ENCODE measurements at regions not wholly inside any gene's neighbourhood (a gene's known extent, or its start where the extent isn't known, plus 50 kb on each side); places are given as distances from the start of the nearest gene placed in this dataset.

DNA sequence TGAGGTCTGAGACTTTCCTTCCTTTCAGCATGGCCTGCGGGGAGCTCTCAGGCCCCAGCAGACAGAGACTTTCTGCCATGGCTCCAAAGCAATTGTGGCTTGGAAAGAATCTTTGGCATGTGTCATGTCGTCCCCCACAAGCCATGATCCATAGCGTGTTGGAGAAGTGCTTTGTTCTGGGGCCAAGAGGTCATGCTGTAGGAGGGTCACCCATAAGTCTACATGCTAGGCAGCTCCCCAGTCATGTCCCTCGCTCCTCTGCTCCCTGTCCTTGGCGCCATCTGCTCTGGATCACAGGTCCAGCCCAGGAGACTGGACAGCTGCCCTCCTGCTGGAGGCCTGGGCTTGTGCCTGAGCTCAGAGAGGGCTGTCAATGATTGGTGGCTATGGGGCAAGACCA lies 78.8 kb upstream of the LCLAT1 start:
- no peak for DNase-seq (ENCODE audit: low spot score)

DNA sequence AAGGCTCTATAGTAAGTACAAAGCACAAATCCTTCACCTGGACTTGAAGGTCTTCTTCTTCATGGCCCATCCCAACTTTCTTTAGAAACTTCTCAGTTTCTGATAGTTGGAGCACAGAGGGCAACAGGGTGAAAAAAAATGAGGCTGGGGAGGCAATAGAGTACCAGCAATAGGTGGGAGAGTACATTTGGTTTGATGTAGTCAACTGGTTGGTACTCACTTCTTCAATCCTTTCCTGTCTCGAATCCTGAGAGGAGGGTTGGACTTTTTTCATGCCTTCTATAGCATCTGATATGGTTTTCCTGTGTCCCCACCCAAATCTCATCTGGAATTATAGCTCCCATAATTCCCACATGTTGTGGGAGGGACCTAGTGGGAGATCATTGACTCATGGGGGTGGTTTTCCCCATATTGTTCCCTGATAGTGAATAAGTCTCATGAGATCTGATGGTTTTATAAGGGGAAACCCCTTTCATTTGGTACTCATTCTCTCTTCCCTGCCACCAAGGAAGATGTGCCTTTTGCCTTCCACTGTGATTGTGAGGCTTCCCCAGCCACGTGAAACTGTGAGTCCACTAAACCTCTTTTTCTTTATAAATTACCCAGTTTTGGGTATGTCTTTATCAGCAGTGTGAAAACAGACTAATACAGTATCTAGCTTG lies 75.9 kb upstream of the LCLAT1 start:
- DNase-seq (ENCODE audit: low spot score) = no peak

DNA sequence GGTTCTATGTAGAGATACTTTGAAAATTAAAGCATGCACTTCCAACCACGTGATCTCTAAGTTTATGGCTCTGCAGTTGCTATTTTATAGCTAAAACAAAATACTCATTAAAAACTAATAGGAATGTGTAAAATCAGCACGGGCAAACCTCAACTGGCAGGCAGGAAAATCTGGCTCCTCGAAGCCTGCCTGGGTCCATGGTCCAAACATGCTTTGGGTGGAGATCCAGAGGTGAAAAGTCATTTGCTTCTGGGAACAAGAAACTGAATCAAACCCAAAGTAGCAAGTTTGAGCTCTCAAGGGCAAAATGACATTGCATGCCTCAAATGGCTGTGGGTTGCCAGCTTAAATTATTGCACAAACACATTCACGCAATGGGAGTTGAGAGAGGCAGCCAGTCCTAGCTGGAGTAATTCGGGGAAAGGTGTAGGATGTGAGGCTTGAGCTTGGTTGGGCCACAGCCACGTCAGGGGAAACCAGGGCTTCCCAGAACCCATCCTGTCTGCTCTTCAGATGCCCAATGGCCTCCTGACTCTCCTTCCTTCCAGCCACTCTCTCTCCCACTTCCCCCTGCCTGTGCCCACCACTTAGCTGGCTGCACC lies 75.2 kb upstream of the LCLAT1 start:
- DNase-seq (ENCODE audit: low spot score) = no peak

DNA sequence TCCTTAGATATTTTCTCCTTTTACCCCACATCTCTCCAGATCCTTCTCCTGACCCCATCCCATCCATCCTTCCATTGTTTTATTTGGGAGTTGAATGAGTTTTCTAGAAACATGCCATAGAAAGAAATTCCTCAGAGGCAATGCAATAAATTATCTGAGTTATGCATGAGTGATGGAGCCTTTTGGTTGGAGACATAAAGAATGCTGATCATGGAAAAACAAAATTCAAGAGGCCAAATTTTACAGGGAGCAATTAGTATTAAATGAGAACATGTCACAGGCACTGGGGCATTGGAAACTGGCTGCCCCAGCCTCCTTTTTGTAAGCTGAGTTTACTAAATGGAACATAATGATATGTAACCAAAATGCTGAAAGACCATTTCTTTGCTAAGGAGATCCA lies 74.2 kb upstream of the LCLAT1 start:
- no peak for DNase-seq (ENCODE audit: low spot score)

DNA sequence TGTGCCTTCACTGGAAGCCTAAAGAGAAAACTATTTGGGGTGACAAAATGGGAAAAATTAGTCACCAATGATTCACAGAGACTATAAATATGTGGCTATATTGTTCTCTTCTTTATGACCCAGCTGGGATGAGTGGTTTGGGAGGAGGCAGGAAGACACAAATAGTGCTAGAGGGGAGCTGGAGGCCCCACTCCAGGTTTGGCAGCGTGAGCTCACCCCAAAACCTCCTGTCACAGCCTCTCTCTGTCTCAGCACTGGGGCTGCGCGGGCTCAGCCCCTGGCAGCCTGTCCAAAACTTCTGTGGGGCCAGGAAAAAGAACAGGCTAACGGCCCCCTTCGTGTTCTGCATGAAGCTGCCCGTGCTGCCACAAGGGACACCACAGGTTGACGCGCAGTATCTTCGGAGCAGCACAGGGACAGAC lies 73.2 kb upstream of the LCLAT1 start:
- DNase-seq (ENCODE audit: low spot score) = no peak

DNA sequence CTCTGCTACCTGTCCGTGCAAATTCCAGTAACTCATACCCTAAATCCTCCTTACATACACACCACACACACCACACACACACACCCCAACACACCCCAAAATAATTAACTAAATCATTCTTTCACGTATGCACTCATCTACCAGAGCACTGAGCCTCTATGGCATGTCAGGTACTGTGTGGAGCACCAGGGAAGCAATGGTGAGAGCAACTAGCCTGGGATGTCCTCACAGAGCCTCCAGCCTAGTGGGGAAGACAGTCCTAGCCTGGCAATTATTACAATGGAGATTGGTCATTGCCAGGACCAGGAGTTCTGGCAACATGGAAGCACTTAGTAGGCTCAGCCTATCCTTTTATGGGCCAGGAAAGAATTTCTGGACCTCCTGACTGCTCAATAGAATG lies 72.7 kb upstream of the LCLAT1 start:
- no peak for DNase-seq (ENCODE audit: low spot score)

DNA sequence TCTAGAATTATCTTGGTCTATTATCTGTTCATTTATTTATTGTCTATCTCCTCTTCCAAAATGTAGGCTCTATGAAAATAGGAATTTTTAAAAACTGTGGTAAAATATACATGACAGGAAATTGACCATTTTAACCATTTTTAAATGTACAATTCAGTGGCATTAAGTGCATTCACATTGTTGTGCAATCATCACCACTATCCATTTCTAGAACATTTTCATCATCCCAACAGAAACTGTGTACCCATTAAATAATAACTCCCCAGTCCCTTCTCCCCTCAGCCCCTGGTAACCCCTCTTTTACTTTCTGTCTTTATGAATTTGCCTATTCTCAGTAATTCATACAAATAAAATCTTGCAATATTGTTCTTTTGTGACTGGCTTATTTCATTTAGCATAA lies 71.1 kb upstream of the LCLAT1 start:
- no peak for DNase-seq (ENCODE audit: low spot score)

DNA sequence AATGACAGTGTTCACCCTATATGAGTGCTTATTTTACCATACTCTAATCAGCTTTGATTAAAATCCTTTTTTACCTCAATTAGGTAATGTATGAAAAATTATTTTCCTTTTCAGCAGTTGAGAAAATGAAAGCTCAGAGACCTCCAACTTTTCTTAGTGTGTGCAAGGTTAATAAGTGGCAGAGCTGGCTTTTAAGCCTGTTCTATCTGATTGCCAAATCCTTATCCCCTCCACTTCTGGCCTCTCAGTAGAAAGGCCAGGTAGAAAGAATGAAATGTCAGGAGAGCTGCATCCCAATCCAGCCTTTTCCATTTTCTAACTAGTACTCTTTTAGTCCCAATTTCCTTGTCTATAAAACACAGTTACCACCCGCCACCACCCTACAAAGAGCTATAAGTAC lies 67.6 kb upstream of the LCLAT1 start:
- DNase-seq (ENCODE audit: low spot score) = no peak

DNA sequence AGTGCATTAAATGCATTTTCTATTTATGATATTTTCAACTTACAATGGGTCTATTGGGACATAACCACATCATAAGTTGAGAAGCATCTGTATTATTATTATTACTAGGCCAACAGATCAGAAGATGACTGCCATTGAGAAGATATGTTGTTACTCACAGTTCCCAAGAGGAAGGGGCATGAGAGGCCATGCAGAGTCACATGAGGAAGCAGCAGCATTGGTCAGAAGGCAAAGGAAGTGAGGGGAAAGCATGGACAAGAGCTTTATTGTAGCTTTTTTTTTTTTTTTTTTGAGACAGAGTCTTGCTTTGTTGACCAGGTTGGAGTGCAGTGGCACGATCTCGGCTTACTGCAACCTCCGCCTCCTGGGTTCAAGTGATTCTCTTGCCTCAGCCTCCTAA lies 66.2 kb upstream of the LCLAT1 start:
- DNase-seq (ENCODE audit: low spot score) = no peak

DNA sequence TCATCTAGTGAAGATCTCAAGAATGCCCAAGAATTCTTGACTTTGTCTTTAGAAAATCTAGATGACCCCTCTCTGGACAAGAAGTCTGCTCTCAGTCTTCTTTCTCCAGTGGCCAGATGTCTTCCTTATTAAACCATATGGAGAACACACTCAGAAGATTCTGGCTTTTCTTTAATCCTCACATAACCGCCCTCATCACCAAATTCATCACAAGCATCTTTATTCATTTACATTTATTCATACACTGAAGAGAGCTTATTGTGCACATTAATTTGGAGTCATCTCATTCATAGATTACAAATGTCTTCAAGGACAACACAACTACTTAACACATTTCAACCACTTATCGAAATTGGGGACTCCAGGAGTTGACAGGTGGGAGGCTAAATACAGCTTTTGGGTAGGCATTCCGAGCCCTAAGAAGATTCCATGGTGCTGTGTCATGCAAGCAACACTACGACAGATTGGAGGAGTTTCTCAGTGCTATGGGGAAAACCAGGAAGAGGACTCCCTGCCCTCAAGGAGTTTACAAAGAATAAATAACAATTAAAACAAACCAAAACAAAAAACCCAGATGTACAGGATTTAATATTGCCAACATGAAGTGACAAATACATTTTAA lies 64.8 kb upstream of the LCLAT1 start:
- no peak for DNase-seq (ENCODE audit: low spot score)

DNA sequence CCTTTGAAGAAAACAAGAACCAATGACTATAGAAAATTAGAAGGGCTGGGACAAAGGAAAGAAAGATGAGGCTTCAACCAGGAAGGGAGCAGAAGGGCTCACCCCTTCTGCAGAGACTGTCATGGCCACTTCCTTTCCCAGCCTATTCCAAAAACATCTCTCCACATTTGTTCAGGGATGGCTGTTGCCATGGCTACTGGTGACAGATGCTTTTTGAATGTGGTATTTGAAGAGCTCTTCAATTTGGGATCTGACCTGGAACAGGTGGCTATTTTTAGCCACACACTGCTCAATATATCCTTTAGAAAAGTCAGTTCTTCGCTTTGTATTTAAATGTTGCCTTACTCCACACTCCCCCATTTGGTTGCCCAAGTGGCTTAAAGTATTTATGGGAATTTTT lies 64.1 kb upstream of the LCLAT1 start:
- DNase-seq (ENCODE audit: low spot score) = no peak

DNA sequence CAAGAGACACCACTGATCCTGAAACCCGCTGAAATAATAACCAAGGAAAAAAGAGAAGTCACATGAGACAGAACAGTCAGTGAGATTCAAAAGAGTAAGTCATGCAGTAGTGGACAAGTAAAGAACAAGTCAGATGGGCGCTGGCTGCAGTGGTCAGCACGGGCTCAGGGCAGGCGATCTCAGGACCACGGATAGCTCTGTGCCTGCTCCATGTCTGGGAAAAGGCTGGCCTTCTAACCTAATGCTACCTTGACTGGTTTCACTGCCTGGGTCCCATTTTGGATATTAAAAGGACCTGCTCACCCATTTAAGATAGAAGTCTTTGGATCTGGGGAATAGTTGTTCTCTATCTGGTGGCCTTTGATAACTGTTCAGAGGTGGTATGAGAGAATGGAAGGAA lies 61.7 kb upstream of the LCLAT1 start:
- DNase-seq (ENCODE audit: low spot score) = no peak

DNA sequence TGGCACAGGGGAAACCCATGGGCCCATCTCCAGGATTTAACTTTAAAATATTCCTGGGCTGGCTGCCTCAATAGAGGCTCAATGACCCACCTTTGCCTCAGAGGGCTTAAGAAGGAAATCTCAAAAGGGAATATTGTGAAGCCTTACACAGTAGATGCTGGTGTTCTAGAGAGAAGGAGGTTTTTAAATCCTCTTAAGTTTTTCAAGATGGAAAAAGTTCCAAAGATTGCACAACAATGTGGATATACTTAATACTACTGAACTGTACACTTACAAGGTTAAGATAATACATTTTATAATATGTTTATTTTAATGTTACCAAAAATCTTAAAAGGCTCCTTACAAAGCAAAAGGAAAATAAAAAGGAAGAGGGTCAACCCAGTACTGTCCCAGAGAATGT lies 54.9 kb upstream of the LCLAT1 start:
- no peak for DNase-seq (ENCODE audit: low spot score)

DNA sequence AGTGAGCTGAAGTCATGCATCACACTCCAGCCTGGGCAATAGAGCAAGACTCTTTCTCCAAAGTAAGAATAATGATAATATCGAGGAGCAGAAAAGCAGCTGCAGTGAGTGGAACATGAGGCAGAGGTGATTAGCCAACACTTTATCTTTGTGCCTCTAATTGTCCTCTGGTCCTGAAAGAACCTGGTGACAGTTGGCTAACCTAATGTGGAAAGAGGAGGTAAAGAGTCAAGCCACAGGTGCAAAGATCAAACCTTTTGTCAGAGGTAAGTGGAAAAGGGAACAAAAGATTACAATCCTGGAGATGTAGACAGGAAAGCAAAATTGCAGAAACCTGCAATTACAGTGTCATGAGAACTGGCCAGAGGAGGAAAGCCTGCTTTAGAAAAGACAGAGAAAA lies 53.5 kb upstream of the LCLAT1 start:
- DNase-seq (ENCODE audit: low spot score) = no peak

DNA sequence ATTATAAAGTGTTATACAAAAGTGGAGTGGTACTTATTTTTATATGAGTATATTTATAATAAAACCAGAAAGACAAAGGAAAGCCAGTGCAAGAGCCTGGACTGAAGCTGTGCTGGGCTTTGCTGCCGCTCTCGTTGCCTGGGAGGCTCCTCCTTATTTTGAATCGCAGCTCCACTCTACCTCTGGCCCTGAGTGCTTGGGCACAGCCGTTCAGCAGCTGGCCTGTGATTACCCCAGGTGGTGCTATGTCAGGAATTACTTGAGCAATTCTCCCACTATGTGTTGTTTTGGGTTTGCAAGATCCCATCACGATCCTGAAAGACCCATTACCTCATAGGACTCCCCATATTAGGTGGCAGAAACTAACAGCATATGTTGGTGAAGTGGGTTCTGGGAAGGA lies 53.0 kb upstream of the LCLAT1 start:
- DNase-seq (ENCODE audit: low spot score) = no peak

DNA sequence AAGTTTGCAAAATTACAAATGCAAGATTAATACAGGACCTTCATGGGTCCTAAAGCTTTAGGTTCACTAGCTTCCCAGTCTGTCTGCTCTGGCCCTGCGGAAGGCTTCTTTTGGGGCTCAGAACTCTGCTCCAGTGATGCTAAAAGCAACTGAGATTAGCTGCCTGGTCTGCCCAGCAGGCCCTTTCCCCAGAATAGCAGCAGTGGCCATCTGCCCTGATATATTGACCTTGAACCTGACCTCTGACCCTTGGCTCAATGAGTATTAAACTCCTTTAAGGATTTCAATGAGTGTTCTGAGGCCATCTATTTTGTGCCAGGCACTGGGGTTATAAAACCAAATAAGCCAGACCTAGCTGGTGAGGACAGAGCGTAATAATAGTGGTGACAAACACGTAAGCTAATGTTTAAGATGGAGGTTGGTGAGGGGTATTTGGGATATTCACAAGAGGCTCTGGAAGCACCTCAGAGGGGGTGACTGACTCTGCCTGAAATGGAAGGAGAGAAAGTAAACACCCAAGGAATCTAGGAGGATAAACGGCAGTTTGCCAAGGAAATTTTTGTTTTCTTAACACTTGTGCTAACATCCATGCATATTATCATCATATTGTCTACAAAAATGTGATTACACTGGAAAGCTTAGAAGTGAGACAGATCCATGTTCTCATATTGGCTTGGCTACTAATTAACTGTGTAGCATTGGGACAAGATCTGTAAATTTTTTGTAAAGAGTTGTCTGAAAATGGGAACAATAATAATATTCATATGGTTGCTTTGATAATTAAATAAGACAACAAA lies 50.4 kb upstream of the LCLAT1 start:
- DNase-seq (ENCODE audit: low spot score) = no peak

Data from pons (tissue), 1 donor.